ENCODE measurements at regions not wholly inside any gene's neighbourhood (a gene's known extent, or its start where the extent isn't known, plus 50 kb on each side); places are given as distances from the start of the nearest gene placed in this dataset.

DNA sequence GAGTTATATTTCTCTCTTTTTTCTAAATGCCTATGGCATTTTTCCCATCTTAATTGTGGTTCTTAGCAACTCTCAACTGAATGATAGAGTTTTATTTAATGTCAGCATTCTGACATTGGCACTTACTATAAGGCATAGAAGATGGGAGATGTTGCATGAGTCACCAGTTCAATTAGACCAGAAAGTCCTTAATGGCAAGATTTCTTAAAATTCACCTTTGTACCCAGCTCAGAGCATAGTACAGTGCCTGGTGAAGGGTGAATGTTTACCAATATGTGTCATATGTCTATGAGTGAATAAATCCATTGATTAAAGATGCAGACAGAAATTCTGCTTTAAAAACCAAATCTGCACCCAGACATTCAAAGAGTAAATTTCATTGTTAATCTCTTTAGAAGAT is 526.9 kb downstream of the EFNB2 start:
- Histone ChIP-seq H3K27me3 (no peaks in the 10 kb centered on the region), H3K27ac (no peak overlapping the region), H3K36me3 (ENCODE audit: low read depth, missing control alignments) (no peaks in the 10 kb centered on the region), H3K9me3 (no peaks in the 10 kb centered on the region), H3K4me1 (no peaks in the 10 kb centered on the region), H3K4me3 (no peak overlapping the region)
- TF ChIP-seq, protein P1, sequence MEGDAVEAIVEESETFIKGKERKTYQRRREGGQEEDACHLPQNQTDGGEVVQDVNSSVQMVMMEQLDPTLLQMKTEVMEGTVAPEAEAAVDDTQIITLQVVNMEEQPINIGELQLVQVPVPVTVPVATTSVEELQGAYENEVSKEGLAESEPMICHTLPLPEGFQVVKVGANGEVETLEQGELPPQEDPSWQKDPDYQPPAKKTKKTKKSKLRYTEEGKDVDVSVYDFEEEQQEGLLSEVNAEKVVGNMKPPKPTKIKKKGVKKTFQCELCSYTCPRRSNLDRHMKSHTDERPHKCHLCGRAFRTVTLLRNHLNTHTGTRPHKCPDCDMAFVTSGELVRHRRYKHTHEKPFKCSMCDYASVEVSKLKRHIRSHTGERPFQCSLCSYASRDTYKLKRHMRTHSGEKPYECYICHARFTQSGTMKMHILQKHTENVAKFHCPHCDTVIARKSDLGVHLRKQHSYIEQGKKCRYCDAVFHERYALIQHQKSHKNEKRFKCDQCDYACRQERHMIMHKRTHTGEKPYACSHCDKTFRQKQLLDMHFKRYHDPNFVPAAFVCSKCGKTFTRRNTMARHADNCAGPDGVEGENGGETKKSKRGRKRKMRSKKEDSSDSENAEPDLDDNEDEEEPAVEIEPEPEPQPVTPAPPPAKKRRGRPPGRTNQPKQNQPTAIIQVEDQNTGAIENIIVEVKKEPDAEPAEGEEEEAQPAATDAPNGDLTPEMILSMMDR (IDR thresholded peaks at IDR 0.05), result no peak
- no peak for TF ChIP-seq POLR2A (IDR thresholded peaks at IDR 0.05)
- intact Hi-C loops (cut with DNase I; ENCODE audit: low total_unique reads), result no loop called here
- no peak for DNase-seq

DNA sequence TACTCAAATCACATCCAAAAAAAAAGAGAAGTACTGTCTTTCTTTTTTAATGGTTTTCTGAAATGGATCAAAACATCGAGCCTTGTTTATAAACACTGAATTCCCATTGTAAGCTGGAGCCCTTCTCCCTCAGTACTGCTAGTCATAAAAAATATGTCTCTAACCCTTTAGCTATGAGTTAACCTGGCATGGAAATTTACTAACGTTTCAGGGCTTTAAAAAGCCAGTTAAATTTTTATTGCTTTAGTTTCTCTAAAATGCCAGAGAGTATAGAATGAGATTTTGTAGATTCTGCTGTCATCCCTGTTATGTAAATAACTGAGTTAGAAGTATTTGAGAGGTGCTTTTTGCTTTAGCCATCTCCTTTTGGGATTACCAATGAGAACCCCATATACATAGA is 528.3 kb downstream of the EFNB2 start:
- 73 to 80% methylated on average over 2 of the region's 2 CpGs for WGBS, 2 donors
- no peaks in the 10 kb centered on the region for H3K9me3 ChIP-seq
- DNase-seq, result no peak
- TF ChIP-seq, protein P1 (IDR thresholded peaks at IDR 0.05), result no peak
- no peak for TF ChIP-seq POLR2A (IDR thresholded peaks at IDR 0.05)
- intact Hi-C loops (cut with DNase I; ENCODE audit: low total_unique reads), result no loop called here
- H3K36me3 ChIP-seq (ENCODE audit: low read depth, missing control alignments), result no peaks in the 10 kb centered on the region
- H3K27me3 ChIP-seq, result no peaks in the 10 kb centered on the region
- H3K27ac ChIP-seq, result no peak overlapping the region
- H3K4me3 ChIP-seq, result no peak overlapping the region
- no peaks in the 10 kb centered on the region for H3K4me1 ChIP-seq

DNA sequence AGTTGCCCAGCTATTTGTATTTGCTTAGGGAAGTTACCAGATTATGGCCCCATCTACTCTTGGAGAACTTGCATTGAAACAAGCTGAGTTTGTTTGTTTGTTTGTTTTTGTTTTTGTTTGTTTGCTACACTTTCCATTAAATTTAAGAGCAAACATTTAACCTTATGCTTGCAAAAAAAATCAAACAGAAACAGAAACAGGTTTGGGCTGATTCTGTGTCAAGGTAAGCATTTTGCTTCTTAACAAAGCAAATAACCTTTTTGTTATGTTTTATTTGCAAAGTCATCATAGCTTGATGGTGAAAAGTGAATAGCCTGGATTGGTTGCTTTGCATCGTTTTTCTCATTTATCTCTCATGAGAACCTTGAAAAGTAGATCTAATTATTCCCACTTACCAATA is 531.8 kb downstream of the EFNB2 start:
- WGBS, 2 donors, result 81 to 85% methylated on average over 1 of the region's 1 CpG
- no peak overlapping the region for H3K4me3 ChIP-seq
- no peak for TF ChIP-seq POLR2A (IDR thresholded peaks at IDR 0.05)
- TF ChIP-seq, protein P1 (IDR thresholded peaks at IDR 0.05), result no peak
- no peaks in the 10 kb centered on the region for H3K9me3 ChIP-seq
- no peaks in the 10 kb centered on the region for H3K36me3 ChIP-seq (ENCODE audit: low read depth, missing control alignments)
- no peaks in the 10 kb centered on the region for H3K27me3 ChIP-seq
- no peaks in the 10 kb centered on the region for H3K4me1 ChIP-seq
- intact Hi-C loops (cut with DNase I; ENCODE audit: low total_unique reads), result no loop called here
- DNase-seq, result no peak
- H3K27ac ChIP-seq, result no peak overlapping the region

DNA sequence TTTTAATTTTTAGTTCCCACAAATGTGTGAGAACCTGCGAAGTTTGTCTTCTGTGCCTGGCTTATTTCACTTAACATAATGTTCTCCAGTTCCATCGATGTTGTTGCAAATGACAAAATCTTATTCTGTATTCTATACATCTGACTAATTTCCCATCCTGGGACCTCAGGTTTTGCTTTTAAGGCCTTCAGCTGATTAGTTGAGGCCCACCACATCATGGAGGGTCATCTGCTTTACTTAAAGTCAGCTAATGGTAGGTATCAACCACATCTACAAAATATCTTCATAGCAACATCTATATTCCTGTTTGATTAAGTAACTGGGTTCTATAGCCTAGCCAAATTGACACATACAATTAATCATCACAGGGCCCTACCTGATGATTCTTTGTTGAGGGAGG is 534.0 kb downstream of the EFNB2 start:
- 49 to 94% methylated on average over 1 to 2 of the region's 2 CpGs for WGBS, 2 donors
- H3K4me1 ChIP-seq, result no peaks in the 10 kb centered on the region
- DNase-seq, result no peak
- TF ChIP-seq, protein P1 (IDR thresholded peaks at IDR 0.05), result no peak
- no peak for TF ChIP-seq POLR2A (IDR thresholded peaks at IDR 0.05)
- intact Hi-C loops (cut with DNase I; ENCODE audit: low total_unique reads), result no loop called here
- no peaks in the 10 kb centered on the region for H3K9me3 ChIP-seq
- no peak overlapping the region for H3K4me3 ChIP-seq
- H3K27ac ChIP-seq, result no peak overlapping the region
- no peaks in the 10 kb centered on the region for H3K36me3 ChIP-seq (ENCODE audit: low read depth, missing control alignments)
- no peaks in the 10 kb centered on the region for H3K27me3 ChIP-seq

DNA sequence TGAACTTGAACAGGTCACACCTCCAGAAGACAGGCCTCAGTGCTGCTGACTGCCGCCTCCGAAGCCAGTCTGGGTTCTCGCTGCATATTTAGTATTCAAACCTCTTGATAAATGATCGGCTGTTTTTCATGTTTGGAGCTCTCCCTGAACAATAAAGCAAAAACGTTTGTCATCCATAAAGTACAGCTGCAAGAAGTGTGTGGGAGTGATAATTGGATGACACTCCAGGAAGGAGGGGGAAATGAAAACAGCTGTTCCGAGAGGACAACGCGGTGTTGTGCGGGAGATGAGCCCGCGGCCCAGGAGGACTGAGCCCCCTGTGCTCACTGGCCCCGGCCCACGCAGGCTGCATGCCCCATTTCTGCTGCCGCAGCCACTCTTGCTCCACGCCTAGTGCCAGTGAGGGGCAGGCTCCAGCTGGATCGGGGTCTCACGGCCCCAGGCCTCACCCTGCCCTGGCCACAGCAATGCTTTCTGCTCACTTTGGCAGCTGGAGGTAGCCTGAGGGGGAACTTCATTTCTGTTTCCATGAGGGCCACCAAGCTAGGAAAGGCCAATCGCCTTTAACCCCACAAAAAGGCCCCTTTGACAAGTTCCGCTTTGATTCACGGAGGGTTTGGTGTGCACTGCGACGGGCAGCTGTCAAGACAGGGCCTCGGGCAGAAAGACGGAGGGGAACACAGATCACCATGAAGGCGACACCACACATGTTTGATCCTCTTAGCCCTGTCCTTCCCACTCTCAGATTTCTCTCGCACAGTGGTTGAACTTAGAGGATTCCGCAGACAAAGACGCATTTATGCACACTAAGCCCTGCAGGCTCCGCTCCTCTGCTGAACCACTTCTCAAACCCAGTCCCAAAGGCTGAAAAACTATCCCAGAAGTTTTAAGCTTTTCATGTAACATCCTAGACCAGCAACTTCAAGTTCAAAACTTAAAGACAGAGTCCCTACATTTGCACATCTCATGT is 537.6 kb downstream of the EFNB2 start:
- TF ChIP-seq, protein P1 (IDR thresholded peaks at IDR 0.05), result no peak
- TF ChIP-seq POLR2A (IDR thresholded peaks at IDR 0.05), result no peak
- H3K4me1 ChIP-seq, result no peaks in the 10 kb centered on the region
- no peaks in the 10 kb centered on the region for H3K9me3 ChIP-seq
- H3K27ac ChIP-seq, result no peak overlapping the region
- no peak overlapping the region for H3K4me3 ChIP-seq
- H3K36me3 ChIP-seq (ENCODE audit: low read depth, missing control alignments), result no peaks in the 10 kb centered on the region
- intact Hi-C loops (cut with DNase I; ENCODE audit: low total_unique reads), result no loop called here
- no peak for DNase-seq
- H3K27me3 ChIP-seq, result no peaks in the 10 kb centered on the region
- 45 to 55% methylated on average over 26 to 29 of the region's 29 CpGs for WGBS, 2 donors
